Motor neuron (in vitro differentiated cells): ENCODE measurements at regions not wholly inside any gene's neighbourhood (a gene's known extent, or its start where the extent isn't known, plus 50 kb on each side); places are given as distances from the start of the nearest gene placed in this dataset.
A peak's percentile ranks its signal among the peaks of the same experiment; 100 is the strongest.

Experiments used
- ATAC-seq, 8 experiments: fragments of 200-7000 bp; cut with Tn5 transposase; replicated peaks in 6 of 8; 2 replicates each; pipeline ENCODE4 v1.8.0; 2021; ENCODE audit warnings: mild to moderate bottlenecking in 8 of 8, moderate library complexity in 8 of 8
- H3K27ac ChIP-seq, 2 donors: fragments of 250-450 bp; sonication (Bioruptor Pico); 2 replicates each; pipeline ENCODE4 v1.9.0; 2021; ENCODE audit warnings: antibody characterized with exemption in 2 of 2, mild to moderate bottlenecking in 2 of 2, moderate library complexity in 1 of 2
- H3K4me1 ChIP-seq, 2 donors: fragments of 250-450 bp; sonication (Bioruptor Pico); replicated peaks in 1 of 2; 2 replicates each; pipeline ENCODE4 v1.6.1; 2021; ENCODE audit warnings: antibody characterized with exemption in 2 of 2, mild to moderate bottlenecking in 2 of 2, moderate library complexity in 1 of 2
- H3K4me3 ChIP-seq, 5 donors: fragments of 250-450 bp; sonication (Bioruptor Pico); 2 replicates each; pipeline ENCODE4 v1.9.0; 2021; ENCODE audit warnings: antibody characterized with exemption in 5 of 5, mild to moderate bottlenecking in 5 of 5, moderate library complexity in 4 of 5
- WGBS, 10 experiments: fragments of 450-650 bp; shearing (Covaris generic); methylation state at CpG; one replicate each; pipeline ENCODE4 v1.0.0; 2022; 5-methylcytosine and 5-hydroxymethylcytosine counted together
- in situ Hi-C, 9 experiments: fragments of 400-800 bp; cut with MboI; loops; one replicate each; pipeline ENCODE4 v1.15.0; 2021; ENCODE audit warnings: low sequenced_read_pairs in 9 of 9, low pct_unique_long_range_greater_than_20kb in 2 of 9; ENCODE audit not compliant: unreplicated experiment in 9 of 9

DNA sequence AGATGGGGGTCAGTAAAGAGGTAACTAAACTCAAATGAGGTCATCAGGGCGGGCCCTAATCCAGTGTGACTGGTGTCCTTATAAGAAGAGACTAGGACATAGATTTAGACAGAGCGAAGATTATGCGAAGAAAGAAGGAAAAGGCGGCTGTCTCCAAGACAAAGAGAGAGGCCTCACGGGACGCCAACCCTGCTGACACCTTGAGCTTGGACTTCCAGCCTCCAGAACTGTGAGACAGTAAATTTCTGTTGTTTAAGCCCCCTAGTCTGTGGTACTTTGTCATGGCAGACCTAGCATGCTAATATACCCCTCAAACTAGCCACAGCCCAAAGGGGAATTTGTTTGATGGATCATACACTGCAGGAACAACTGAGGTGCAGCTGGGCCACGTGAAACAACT lies 183.0 kb downstream of the ABHD5 start:
- no peak for ATAC-seq
- H3K27ac ChIP-seq = no peak overlapping the region
- in situ Hi-C loops = loop anchor here in 1 of 9 experiments (10.0 kb wide), 1 partner anchor 321 kb away; no protein-coding TSS in a partner anchor
- no peaks in the 10 kb centered on the region for H3K4me1 ChIP-seq
- WGBS, 10 experiments = 80 to 100% (median 88%) methylated on average over 1 to 6 of the region's 7 CpGs; no CpG with 5 or more reads in 4 of the 10 experiments
- no peak overlapping the region for H3K4me3 ChIP-seq

DNA sequence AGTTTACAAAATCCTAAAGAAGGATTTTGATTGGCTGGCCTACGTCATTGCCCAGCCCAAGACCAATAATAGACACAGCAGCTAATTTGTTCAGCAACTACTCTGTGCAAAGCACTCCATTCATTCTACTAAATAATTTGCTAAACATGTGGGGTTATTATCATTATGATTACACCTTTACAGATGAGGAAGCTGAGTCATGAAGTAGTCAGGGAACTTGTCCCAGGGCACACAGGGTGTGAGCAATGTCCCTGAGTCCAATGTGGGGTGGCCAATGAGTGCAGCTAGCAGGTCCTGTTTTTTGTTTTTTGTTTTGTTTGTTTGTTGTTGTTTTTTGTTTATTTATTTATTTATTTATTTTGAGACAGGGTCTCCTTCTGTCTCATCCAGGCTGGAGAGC lies 183.6 kb downstream of the ABHD5 start:
- no peak for ATAC-seq
- in situ Hi-C loops = loop anchor here in 1 of 9 experiments (10.0 kb wide), 1 partner anchor 321 kb away; no protein-coding TSS in a partner anchor
- Histone ChIP-seq H3K27ac (no peak overlapping the region), H3K4me1 (no peaks in the 10 kb centered on the region), H3K4me3 (no peak overlapping the region)
- WGBS, 10 experiments = 63 to 100% (median 100%) methylated on average over 1 of the region's 1 CpG; no CpG with 5 or more reads in 5 of the 10 experiments

DNA sequence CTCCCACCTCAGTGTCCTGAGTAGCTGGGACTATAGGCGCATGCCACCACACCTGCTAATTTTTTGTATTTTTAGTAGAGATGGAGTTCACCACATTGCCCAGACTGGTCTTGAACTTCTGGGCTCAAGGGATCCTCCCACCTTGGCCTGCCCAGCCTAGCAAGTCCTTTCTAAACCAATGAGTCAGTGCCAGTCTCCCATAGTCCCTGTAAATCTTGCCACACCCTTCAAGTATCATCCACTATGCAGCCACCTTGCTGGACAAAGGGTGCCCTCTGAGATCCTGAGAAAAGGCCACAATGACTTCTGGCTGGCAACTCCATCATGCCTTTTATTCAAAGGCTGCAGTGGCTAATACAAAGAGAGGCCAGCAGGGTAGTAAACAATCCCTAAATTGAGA lies 184.0 kb downstream of the ABHD5 start:
- in situ Hi-C loops = loop anchor here in 1 of 9 experiments (10.0 kb wide), 1 partner anchor 320 kb away; no protein-coding TSS in a partner anchor
- Histone ChIP-seq H3K4me1 (no peaks in the 10 kb centered on the region), H3K4me3 (no peak overlapping the region), H3K27ac (no peak overlapping the region)
- 100% methylated on average over 1 of the region's 1 CpG; no CpG with 5 or more reads in 6 of the 10 experiments for WGBS, 10 experiments
- ATAC-seq = no peak

DNA sequence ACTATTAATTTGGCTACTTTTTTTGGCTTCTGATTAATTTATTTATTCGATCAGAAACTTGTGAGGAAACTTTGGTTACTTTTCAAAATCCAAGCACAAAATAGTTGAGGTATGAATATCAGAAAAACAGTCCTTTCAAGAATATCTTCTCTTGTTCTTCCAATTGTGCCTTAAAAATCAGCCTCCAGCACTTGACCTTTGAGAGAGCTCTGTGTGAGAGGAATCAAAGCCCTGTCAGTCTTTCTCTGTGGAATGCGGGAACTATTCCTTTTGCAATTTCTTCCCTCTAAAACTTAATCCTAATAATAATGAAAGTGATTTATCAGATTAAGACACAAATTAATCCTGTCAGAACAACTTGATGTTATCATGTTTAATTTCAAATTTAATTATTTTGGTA lies 185.9 kb downstream of the ABHD5 start:
- 33 to 100% (median 82%) methylated on average over 1 to 2 of the region's 2 CpGs for WGBS, 10 experiments
- Histone ChIP-seq H3K4me3 (no peak overlapping the region), H3K4me1 (no peaks in the 10 kb centered on the region), H3K27ac (no peak overlapping the region)
- in situ Hi-C loops = loop anchor here in 1 of 9 experiments (10.0 kb wide), 1 partner anchor 318 kb away; no protein-coding TSS in a partner anchor
- no peak for ATAC-seq

GRCh38 chr3:43879166-43879565 lies 188.4 kb downstream of the ABHD5 start:
- H3K27ac ChIP-seq = no peak overlapping the region
- whole genome bisulfite sequencing, 10 experiments = 0 to 60% (median 4%) methylated on average over 1 to 4 of the region's 4 CpGs; no CpG with 5 or more reads in 5 of the 10 experiments
- in situ Hi-C loops = loop anchor here in 1 of 9 experiments (10.0 kb wide), 1 partner anchor 316 kb away; no protein-coding TSS in a partner anchor
- ATAC-seq = peak; percentile 33 to 82 (median 54)
- no peaks in the 10 kb centered on the region for H3K4me1 ChIP-seq
- no peak overlapping the region for H3K4me3 ChIP-seq

DNA sequence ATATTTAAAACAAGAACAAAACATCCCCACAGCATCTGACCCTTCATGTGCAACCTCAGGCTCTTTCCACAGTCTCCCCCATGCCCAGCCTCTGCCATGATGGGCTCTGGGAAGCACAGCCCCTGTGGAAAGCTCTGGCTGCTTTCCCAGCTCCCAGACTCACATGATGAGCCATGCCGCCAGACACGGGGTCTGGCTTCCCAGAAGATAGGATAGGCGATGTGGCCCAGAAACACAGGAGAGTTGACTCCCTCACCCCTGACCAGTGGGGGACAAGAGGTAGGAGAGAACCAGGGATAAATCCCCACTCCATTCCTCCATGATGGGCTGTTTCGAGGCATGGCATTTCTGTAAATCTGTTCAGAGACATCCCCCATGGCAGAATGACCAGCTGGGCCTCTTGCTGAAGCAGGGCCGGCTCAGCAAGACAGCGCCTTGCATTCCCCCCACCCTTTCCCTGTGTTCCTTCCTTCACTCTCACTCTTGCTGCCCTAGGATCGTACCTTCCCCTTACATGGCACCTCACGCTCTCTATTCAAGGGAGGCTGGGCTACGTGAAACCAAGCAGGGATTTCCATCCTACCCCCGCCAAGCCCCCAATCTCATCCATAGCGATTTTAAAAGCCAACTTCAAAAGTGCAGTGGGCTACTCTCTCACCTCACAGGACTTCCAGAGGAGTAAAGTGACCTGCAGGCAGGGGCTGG lies 192.4 kb downstream of the ABHD5 start:
- H3K4me3 ChIP-seq = no peak overlapping the region
- ATAC-seq = no peak
- in situ Hi-C loops = no loop called here
- peaks cover 0 to 2% of the 10 kb centered on the region in 2 donors for H3K4me1 ChIP-seq
- no peak overlapping the region for H3K27ac ChIP-seq
- WGBS, 10 experiments = 50 to 100% (median 82%) methylated on average over 1 to 7 of the region's 11 CpGs; no CpG with 5 or more reads in 4 of the 10 experiments

- H3K4me3 ChIP-seq = no peak overlapping the region
- no peak overlapping the region for H3K27ac ChIP-seq
- peaks cover 0 to 2% of the 10 kb centered on the region in 2 donors for H3K4me1 ChIP-seq
- 30 to 92% (median 69%) methylated on average over 1 to 5 of the region's 10 CpGs; no CpG with 5 or more reads in 2 of the 10 experiments for WGBS, 10 experiments
- ATAC-seq = no peak
- in situ Hi-C loops = no loop called here
Observed at GRCh38 chr3:43883729-43884396, 193.1 kb downstream of the ABHD5 start.

- no peak overlapping the region for H3K4me3 ChIP-seq
- ATAC-seq = no peak
- in situ Hi-C loops = no loop called here
- WGBS, 10 experiments = 80 to 100% (median 90%) methylated on average over 2 to 3 of the region's 7 CpGs; no CpG with 5 or more reads in 5 of the 10 experiments
- peaks cover 0 to 2% of the 10 kb centered on the region in 2 donors for H3K4me1 ChIP-seq
- H3K27ac ChIP-seq = no peak overlapping the region
Observed at GRCh38 chr3:43884581-43884980, 193.8 kb downstream of the ABHD5 start.

DNA sequence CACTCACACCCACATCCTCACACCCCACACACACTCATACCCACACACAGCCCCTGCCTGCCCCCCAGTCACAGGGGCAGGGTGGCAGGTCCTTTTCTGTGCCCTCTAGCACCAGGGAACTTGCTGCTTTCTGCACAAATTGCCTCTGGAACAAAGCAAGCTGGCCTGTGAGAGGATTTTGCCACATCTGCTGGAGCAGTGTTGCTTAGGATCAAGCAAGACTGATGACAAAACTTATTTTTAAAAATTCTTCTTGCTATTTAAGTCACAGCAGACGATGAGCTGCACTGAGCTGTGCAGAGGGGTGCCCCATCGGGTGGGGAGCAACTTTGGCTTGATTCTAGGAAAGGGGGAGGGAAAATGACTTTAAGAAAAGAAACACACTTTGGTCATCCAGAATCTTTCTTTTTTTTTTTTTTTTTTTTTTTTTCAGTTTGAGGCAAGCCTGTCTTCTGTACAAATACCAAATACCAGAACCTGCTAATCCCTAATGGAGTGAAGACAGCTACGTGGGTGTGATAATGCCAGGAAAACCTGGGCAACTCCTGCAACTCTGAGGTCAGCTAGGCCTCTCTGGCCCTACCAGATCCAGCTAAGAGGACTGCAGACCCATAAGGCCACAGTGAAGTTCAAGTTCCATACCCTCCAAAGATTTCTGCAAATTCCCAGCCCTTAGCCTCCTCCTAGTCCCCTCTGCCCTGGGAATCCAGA lies 195.3 kb downstream of the ABHD5 start:
- Histone ChIP-seq H3K4me3 (no peak overlapping the region), H3K4me1 (peaks cover 0 to 2% of the 10 kb centered on the region in 2 donors), H3K27ac (no peak overlapping the region)
- in situ Hi-C loops = no loop called here
- ATAC-seq = no peak
- 23 to 100% (median 93%) methylated on average over 1 to 3 of the region's 3 CpGs; no CpG with 5 or more reads in 2 of the 10 experiments for WGBS, 10 experiments

- in situ Hi-C loops = no loop called here
- H3K4me1 ChIP-seq = peaks cover 17 to 29% of the 10 kb centered on the region in 2 donors
- ATAC-seq = no peak
- no peak overlapping the region for H3K27ac ChIP-seq
- no peak overlapping the region for H3K4me3 ChIP-seq
- 38 to 82% (median 69%) methylated on average over 1 to 6 of the region's 6 CpGs for WGBS, 10 experiments
Observed at GRCh38 chr3:43892061-43892460, 201.3 kb downstream of the ABHD5 start.

DNA sequence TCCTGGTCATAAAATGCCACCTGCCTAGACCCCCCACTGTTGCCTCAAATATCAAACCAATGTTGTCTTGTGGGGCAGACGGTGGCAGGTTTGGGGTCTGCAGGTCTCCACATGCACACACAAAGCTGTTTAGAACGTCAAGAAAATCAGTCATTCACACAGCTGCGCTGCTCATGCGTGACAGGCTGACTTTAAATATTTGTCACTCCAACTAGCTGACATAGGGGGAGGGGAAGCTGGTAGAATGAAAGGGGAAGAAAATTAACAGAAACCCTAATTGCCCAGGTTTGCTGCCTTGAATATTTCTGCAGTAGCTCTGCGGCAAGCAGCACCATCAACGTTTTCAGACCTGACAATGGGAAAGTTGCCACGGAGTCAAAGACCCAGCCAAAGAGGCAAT lies 201.8 kb downstream of the ABHD5 start:
- 13 to 50% (median 19%) methylated on average over 2 to 6 of the region's 7 CpGs; no CpG with 5 or more reads in 2 of the 10 experiments for WGBS, 10 experiments
- no peak overlapping the region for H3K4me3 ChIP-seq
- in situ Hi-C loops = no loop called here

GRCh38 chr3:43893727-43894126 lies 203.0 kb downstream of the ABHD5 start:
- WGBS, 10 experiments = 0 to 41% (median 19%) methylated on average over 1 to 10 of the region's 14 CpGs; no CpG with 5 or more reads in 4 of the 10 experiments
- H3K4me1 ChIP-seq = peaks cover 17 to 27% of the 10 kb centered on the region in 2 donors
- in situ Hi-C loops = no loop called here
- H3K4me3 ChIP-seq = peak overlapping the region; percentile 28 to 36 (median 29)
- H3K27ac ChIP-seq = peak overlapping the region in 1 of 2 donors; percentile 57
- peak; percentile 8 to 56 (median 20) for ATAC-seq

More for the DNA sequence above, 201.8 kb downstream of the ABHD5 start:
- no peak for ATAC-seq
- Histone ChIP-seq H3K4me1 (peaks cover 17 to 29% of the 10 kb centered on the region in 2 donors), H3K27ac (no peak overlapping the region)
